ENCODE measurements at regions not wholly inside any gene's neighbourhood (a gene's known extent, or its start where the extent isn't known, plus 50 kb on each side); places are given as distances from the start of the nearest gene placed in this dataset.

DNA sequence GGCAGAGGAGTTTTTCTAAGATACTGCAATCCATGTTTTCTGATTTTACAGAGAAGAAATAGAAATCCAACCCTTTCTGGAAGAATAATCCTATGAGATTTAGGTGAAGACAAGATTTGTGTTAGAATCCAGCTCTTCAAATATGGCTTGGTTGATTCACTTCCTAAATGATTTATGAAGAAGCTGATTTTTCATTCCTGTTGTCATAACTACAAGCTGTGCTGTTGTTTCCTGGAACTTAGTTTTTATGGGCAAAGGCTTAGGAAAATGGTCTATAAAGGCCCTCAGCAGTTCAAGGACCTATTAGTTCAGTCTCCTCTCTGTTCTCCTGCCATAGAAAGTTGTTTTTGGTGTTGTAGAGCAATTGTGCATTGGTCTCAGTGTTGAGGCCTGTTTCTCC lies 174.2 kb upstream of the FAM20A start:
- TF ChIP-seq, protein P1, sequence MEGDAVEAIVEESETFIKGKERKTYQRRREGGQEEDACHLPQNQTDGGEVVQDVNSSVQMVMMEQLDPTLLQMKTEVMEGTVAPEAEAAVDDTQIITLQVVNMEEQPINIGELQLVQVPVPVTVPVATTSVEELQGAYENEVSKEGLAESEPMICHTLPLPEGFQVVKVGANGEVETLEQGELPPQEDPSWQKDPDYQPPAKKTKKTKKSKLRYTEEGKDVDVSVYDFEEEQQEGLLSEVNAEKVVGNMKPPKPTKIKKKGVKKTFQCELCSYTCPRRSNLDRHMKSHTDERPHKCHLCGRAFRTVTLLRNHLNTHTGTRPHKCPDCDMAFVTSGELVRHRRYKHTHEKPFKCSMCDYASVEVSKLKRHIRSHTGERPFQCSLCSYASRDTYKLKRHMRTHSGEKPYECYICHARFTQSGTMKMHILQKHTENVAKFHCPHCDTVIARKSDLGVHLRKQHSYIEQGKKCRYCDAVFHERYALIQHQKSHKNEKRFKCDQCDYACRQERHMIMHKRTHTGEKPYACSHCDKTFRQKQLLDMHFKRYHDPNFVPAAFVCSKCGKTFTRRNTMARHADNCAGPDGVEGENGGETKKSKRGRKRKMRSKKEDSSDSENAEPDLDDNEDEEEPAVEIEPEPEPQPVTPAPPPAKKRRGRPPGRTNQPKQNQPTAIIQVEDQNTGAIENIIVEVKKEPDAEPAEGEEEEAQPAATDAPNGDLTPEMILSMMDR (IDR thresholded peaks at IDR 0.05), result no peak
- no peak for TF ChIP-seq ZFX (IDR thresholded peaks at IDR 0.05; ENCODE audit: borderline replicate concordance)
